Muscle of leg (tissue), 3 donors: ENCODE measurements at regions not wholly inside any gene's neighbourhood (a gene's known extent, or its start where the extent isn't known, plus 50 kb on each side); places are given as distances from the start of the nearest gene placed in this dataset.

ENCODE experiments used
- DNase-seq: peaks from one replicate; pipeline ENCODE4 v3.0.0; 2013
- H3K27ac ChIP-seq: one replicate; pipeline ENCODE4 v1.5.1; 2013; ENCODE audit warnings: mild to moderate bottlenecking, low read length, control low read depth
- H3K27me3 ChIP-seq: one replicate; pipeline ENCODE4 v1.6.1; 2013; ENCODE audit warnings: low read length; ENCODE audit not compliant: control insufficient read depth, insufficient read depth
- H3K36me3 ChIP-seq: one replicate; pipeline ENCODE4 v1.6.1; 2013; ENCODE audit warnings: low read length; ENCODE audit not compliant: control insufficient read depth, insufficient read depth
- H3K4me1 ChIP-seq: one replicate; pipeline ENCODE4 v1.6.1; 2013; ENCODE audit warnings: low read length; ENCODE audit not compliant: control insufficient read depth, insufficient read depth
- H3K4me3 ChIP-seq: one replicate; pipeline ENCODE4 v1.5.1; 2013; ENCODE audit warnings: low read length, control low read depth
- H3K9me3 ChIP-seq: replicated peaks from 2 replicates; pipeline ENCODE4 v1.6.1; 2013; ENCODE audit warnings: low read depth, low read length; ENCODE audit not compliant: control insufficient read depth
- WGBS: methylation state at CpG from one replicate; pipeline ENCODE4 v1.1.5; 2013; ENCODE audit warnings: missing lambda C conversion rate; ENCODE audit not compliant: insufficient coverage; 5-methylcytosine and 5-hydroxymethylcytosine counted together

GRCh38 chr16:82317411-82318167 lies 147.6 kb upstream of the MPHOSPH6 start:
- Histone ChIP-seq H3K9me3 (no peaks in the 10 kb centered on the region), H3K27ac (no peak overlapping the region)
- 71% methylated on average over 6 of the region's 7 CpGs for WGBS

GRCh38 chr16:82313754-82314153 lies 143.7 kb upstream of the MPHOSPH6 start:
- WGBS, result no CpG with 5 or more reads among the region's 1 CpG
- no peak for DNase-seq
- no peak overlapping the region for H3K4me3 ChIP-seq
- no peaks in the 10 kb centered on the region for H3K27me3 ChIP-seq
- H3K9me3 ChIP-seq, result no peaks in the 10 kb centered on the region
- no peaks in the 10 kb centered on the region for H3K4me1 ChIP-seq
- H3K27ac ChIP-seq, result no peak overlapping the region
- H3K36me3 ChIP-seq, result no peaks in the 10 kb centered on the region

More at GRCh38 chr16:82317411-82318167, 147.6 kb upstream of the MPHOSPH6 start:
- DNase-seq, result peak; percentile 5
- Histone ChIP-seq H3K27me3 (no peaks in the 10 kb centered on the region), H3K36me3 (no peaks in the 10 kb centered on the region), H3K4me1 (no peaks in the 10 kb centered on the region), H3K4me3 (no peak overlapping the region)

- Histone ChIP-seq H3K9me3 (no peaks in the 10 kb centered on the region), H3K4me3 (no peak overlapping the region), H3K27ac (no peak overlapping the region), H3K36me3 (no peaks in the 10 kb centered on the region), H3K4me1 (no peaks in the 10 kb centered on the region), H3K27me3 (no peaks in the 10 kb centered on the region)
- DNase-seq, result no peak
- 98% methylated on average over 4 of the region's 5 CpGs for WGBS
Measured at GRCh38 chr16:82311528-82311927, 141.5 kb upstream of the MPHOSPH6 start.

GRCh38 chr16:82302042-82302727 lies 132.2 kb upstream of the MPHOSPH6 start:
- Histone ChIP-seq H3K4me1 (no peaks in the 10 kb centered on the region), H3K27ac (no peak overlapping the region), H3K27me3 (no peaks in the 10 kb centered on the region), H3K4me3 (no peak overlapping the region), H3K36me3 (no peaks in the 10 kb centered on the region), H3K9me3 (no peaks in the 10 kb centered on the region)
- peak; percentile 8 for DNase-seq
- WGBS, result 73% methylated on average over 9 of the region's 17 CpGs

- H3K27me3 ChIP-seq, result no peaks in the 10 kb centered on the region
- no peaks in the 10 kb centered on the region for H3K36me3 ChIP-seq
- no peaks in the 10 kb centered on the region for H3K4me1 ChIP-seq
- no peak overlapping the region for H3K4me3 ChIP-seq
- H3K27ac ChIP-seq, result no peak overlapping the region
- WGBS, result 84% methylated on average over 2 of the region's 7 CpGs
- H3K9me3 ChIP-seq, result no peaks in the 10 kb centered on the region
- no peak for DNase-seq
Measured at GRCh38 chr16:82301146-82301755, 131.2 kb upstream of the MPHOSPH6 start.

GRCh38 chr16:82300374-82300951 lies 130.4 kb upstream of the MPHOSPH6 start:
- H3K9me3 ChIP-seq, result no peaks in the 10 kb centered on the region
- H3K27ac ChIP-seq, result no peak overlapping the region
- DNase-seq, result no peak
- H3K4me3 ChIP-seq, result no peak overlapping the region
- 96% methylated on average over 4 of the region's 6 CpGs for WGBS
- no peaks in the 10 kb centered on the region for H3K36me3 ChIP-seq
- H3K27me3 ChIP-seq, result no peaks in the 10 kb centered on the region
- H3K4me1 ChIP-seq, result no peaks in the 10 kb centered on the region

- H3K9me3 ChIP-seq, result no peaks in the 10 kb centered on the region
- H3K27ac ChIP-seq, result no peak overlapping the region
- H3K36me3 ChIP-seq, result no peaks in the 10 kb centered on the region
- no peak overlapping the region for H3K4me3 ChIP-seq
- no peak for DNase-seq
- no peaks in the 10 kb centered on the region for H3K27me3 ChIP-seq
- no peaks in the 10 kb centered on the region for H3K4me1 ChIP-seq
- 91% methylated on average over 5 of the region's 5 CpGs for WGBS
Measured at GRCh38 chr16:82298472-82298871, 128.4 kb upstream of the MPHOSPH6 start.

GRCh38 chr16:82295290-82296201 lies 125.5 kb upstream of the MPHOSPH6 start:
- Histone ChIP-seq H3K36me3 (no peaks in the 10 kb centered on the region), H3K4me3 (no peak overlapping the region), H3K27ac (no peak overlapping the region), H3K4me1 (no peaks in the 10 kb centered on the region), H3K27me3 (peaks cover 2% of the 10 kb centered on the region), H3K9me3 (no peaks in the 10 kb centered on the region)
- DNase-seq, result no peak
- 40% methylated on average over 1 of the region's 9 CpGs for WGBS

GRCh38 chr16:82293671-82294070 lies 123.6 kb upstream of the MPHOSPH6 start:
- WGBS, result 100% methylated on average over 2 of the region's 2 CpGs
- H3K36me3 ChIP-seq, result no peaks in the 10 kb centered on the region
- peaks cover 2% of the 10 kb centered on the region for H3K27me3 ChIP-seq
- H3K27ac ChIP-seq, result no peak overlapping the region
- H3K9me3 ChIP-seq, result no peaks in the 10 kb centered on the region
- H3K4me1 ChIP-seq, result no peaks in the 10 kb centered on the region
- DNase-seq, result no peak
- H3K4me3 ChIP-seq, result no peak overlapping the region
